ENCODE measurements at regions not wholly inside any gene's neighbourhood (a gene's known extent, or its start where the extent isn't known, plus 50 kb on each side); places are given as distances from the start of the nearest gene placed in this dataset.

DNA sequence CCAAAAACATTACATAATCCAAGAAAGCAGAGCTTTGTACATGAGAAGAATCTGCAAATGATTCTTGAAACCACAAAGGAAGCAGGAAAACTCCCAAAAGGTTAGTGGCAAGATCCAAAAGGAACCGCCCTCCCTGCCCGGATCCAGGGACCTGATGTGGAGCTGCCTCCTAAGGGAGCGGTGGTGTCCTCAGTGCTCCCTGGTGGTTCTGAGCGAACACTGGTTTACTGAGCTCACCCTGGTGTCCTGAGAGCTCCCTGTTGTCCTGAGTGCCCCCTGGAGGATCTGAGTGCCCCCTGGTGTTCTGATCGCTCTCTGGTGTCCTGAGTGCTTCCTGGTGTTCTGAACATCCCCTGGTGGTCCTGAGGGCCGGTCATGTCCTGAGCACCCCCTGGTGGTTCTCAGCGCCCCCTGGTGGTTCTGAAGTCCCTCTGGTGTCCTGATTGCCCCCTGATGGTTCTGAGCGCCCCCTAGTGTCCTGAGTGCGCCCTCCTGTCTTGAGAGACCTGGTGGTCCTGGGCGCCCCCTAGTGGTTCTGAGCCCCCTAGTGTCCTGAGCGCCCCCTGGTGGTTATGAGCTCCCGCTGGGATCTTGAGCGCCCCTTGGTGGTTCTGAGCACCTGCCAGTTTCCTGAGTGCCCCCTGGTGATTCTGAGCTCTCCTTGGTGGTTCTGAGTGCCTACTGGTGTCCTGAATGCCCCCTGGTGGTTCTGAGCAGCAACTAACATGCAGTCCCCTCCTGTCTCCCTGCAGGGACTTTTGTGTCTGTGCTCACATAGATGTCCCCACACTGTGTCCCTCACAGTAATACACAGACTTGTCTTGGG lies 891.1 kb downstream of the TMEM121 start:
- H3K27me3 Mint-ChIP-seq: peaks cover 16% of the 10 kb centered on the region
- Histone ChIP-seq H3K36me3 (replicated peaks in 1 of 2; ENCODE audit: control extremely low read depth in 1 of 2, control insufficient read depth in 1 of 2, extremely low read depth in 1 of 2, insufficient read depth in 2 of 2, low read length in 1 of 2) (no peaks in the 10 kb centered on the region), H3K27me3 (replicated peaks in 1 of 4; ENCODE audit: control extremely low read depth in 1 of 4, control insufficient read depth in 3 of 4, insufficient read depth in 4 of 4, low read length in 3 of 4) (peaks cover 0 to 2% (median 0%) of the 10 kb centered on the region in 4 experiments), H3K4me3 (ENCODE audit: control extremely low read depth in 1 of 5, extremely low read depth in 1 of 5, insufficient read depth in 1 of 5, low read depth in 2 of 5, low read length in 4 of 5) (no peak overlapping the region), H3K79me2 (ENCODE audit: control insufficient read depth, insufficient read depth, low read length) (no peaks in the 10 kb centered on the region), H3K4me2 (replicated peaks; ENCODE audit: low read depth, low read length, poor library complexity, severe bottlenecking) (no peak overlapping the region), H3K27ac (ENCODE audit: low read length in 2 of 2) (no peak overlapping the region), H3K9ac (ENCODE audit: low read length) (no peak overlapping the region), H3K4me1 (ENCODE audit: control insufficient read depth in 2 of 2, insufficient read depth in 2 of 2, low read length in 2 of 2) (no peaks in the 10 kb centered on the region), H4K20me1 (ENCODE audit: control insufficient read depth, insufficient read depth, low read length, poor library complexity, severe bottlenecking) (no peaks in the 10 kb centered on the region), H2AFZ (ENCODE audit: insufficient read depth, low read depth, low read length, poor library complexity, severe bottlenecking) (peak overlapping the region; percentile 9), H3K9me3 (ENCODE audit: control extremely low read depth in 1 of 3, control insufficient read depth in 2 of 3, insufficient read depth in 1 of 3, low read length in 2 of 3) (peaks cover 0 to 8% (median 4%) of the 10 kb centered on the region in 3 donors)
- WGBS (ENCODE audit: insufficient coverage): 61% methylated on average over 12 of the region's 13 CpGs
- no peak for TF ChIP-seq EZH2 (IDR thresholded peaks at IDR 0.05; ENCODE audit: borderline replicate concordance, insufficient read depth, low read depth, low read length, poor library complexity, severe bottlenecking)
- TF ChIP-seq, protein P1, sequence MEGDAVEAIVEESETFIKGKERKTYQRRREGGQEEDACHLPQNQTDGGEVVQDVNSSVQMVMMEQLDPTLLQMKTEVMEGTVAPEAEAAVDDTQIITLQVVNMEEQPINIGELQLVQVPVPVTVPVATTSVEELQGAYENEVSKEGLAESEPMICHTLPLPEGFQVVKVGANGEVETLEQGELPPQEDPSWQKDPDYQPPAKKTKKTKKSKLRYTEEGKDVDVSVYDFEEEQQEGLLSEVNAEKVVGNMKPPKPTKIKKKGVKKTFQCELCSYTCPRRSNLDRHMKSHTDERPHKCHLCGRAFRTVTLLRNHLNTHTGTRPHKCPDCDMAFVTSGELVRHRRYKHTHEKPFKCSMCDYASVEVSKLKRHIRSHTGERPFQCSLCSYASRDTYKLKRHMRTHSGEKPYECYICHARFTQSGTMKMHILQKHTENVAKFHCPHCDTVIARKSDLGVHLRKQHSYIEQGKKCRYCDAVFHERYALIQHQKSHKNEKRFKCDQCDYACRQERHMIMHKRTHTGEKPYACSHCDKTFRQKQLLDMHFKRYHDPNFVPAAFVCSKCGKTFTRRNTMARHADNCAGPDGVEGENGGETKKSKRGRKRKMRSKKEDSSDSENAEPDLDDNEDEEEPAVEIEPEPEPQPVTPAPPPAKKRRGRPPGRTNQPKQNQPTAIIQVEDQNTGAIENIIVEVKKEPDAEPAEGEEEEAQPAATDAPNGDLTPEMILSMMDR (IDR thresholded peaks at IDR 0.05): peak; percentile 91
- ATAC-seq (ENCODE audit: low read depth): peak; percentile 73
- peak; percentile 89 for DNase-seq
- no peaks in the 10 kb centered on the region for H3K9me3 Mint-ChIP-seq (ENCODE audit: insufficient read depth)
- intact Hi-C loops (cut with micrococcal nuclease): loop anchor here (10.0 kb wide), 1 partner anchor 883 kb away; no protein-coding TSS in a partner anchor
- H3K4me1 Mint-ChIP-seq: no peaks in the 10 kb centered on the region
- ChIA-PET POLR2A (no interaction called here), CTCF (interaction anchor here (0.8 to 3.0 kb wide), 21 partner anchors 7 to 884 kb away, joined by 3 to 21 read pairs (median 5); no protein-coding TSS in a partner anchor)
- H3K27ac Mint-ChIP-seq: peak overlapping the region; percentile 61
- no peak overlapping the region for H3K4me3 Mint-ChIP-seq

GRCh38 chr14:106419376-106419965 lies 893.1 kb downstream of the TMEM121 start:
- H3K27me3 Mint-ChIP-seq: peaks cover 33% of the 10 kb centered on the region
- Histone ChIP-seq H3K4me3 (ENCODE audit: control extremely low read depth in 1 of 5, extremely low read depth in 1 of 5, insufficient read depth in 1 of 5, low read depth in 2 of 5, low read length in 4 of 5) (no peak overlapping the region), H3K36me3 (replicated peaks in 1 of 2; ENCODE audit: control extremely low read depth in 1 of 2, control insufficient read depth in 1 of 2, extremely low read depth in 1 of 2, insufficient read depth in 2 of 2, low read length in 1 of 2) (no peaks in the 10 kb centered on the region), H3K9ac (ENCODE audit: low read length) (no peak overlapping the region), H4K20me1 (ENCODE audit: control insufficient read depth, insufficient read depth, low read length, poor library complexity, severe bottlenecking) (no peaks in the 10 kb centered on the region), H3K4me1 (ENCODE audit: control insufficient read depth in 2 of 2, insufficient read depth in 2 of 2, low read length in 2 of 2) (no peaks in the 10 kb centered on the region), H3K27me3 (replicated peaks in 1 of 4; ENCODE audit: control extremely low read depth in 1 of 4, control insufficient read depth in 3 of 4, insufficient read depth in 4 of 4, low read length in 3 of 4) (peaks cover 0 to 2% (median 1%) of the 10 kb centered on the region in 4 experiments), H3K4me2 (replicated peaks; ENCODE audit: low read depth, low read length, poor library complexity, severe bottlenecking) (no peak overlapping the region), H2AFZ (ENCODE audit: insufficient read depth, low read depth, low read length, poor library complexity, severe bottlenecking) (no peak overlapping the region), H3K9me3 (ENCODE audit: control extremely low read depth in 1 of 3, control insufficient read depth in 2 of 3, insufficient read depth in 1 of 3, low read length in 2 of 3) (peaks cover 0 to 8% (median 4%) of the 10 kb centered on the region in 3 donors), H3K79me2 (ENCODE audit: control insufficient read depth, insufficient read depth, low read length) (no peaks in the 10 kb centered on the region), H3K27ac (ENCODE audit: low read length in 2 of 2) (no peak overlapping the region)
- ChIA-PET POLR2A (no interaction called here), CTCF (interaction anchor here (0.6 to 4.1 kb wide), 6 partner anchors 18 to 1049 kb away, joined by 3 to 23 read pairs (median 4); no protein-coding TSS in a partner anchor)
- no peak overlapping the region for H3K27ac Mint-ChIP-seq
- no peak for ATAC-seq (ENCODE audit: low read depth)
- H3K9me3 Mint-ChIP-seq (ENCODE audit: insufficient read depth): no peaks in the 10 kb centered on the region
- intact Hi-C loops (cut with micrococcal nuclease): loop anchor here (10.0 kb wide), 1 partner anchor 885 kb away; no protein-coding TSS in a partner anchor
- TF ChIP-seq EZH2 (IDR thresholded peaks at IDR 0.05; ENCODE audit: borderline replicate concordance, insufficient read depth, low read depth, low read length, poor library complexity, severe bottlenecking): no peak
- TF ChIP-seq, protein P1 (IDR thresholded peaks at IDR 0.05): no peak
- no peak for DNase-seq
- no peak overlapping the region for H3K4me3 Mint-ChIP-seq
- no peaks in the 10 kb centered on the region for H3K4me1 Mint-ChIP-seq
- WGBS (ENCODE audit: insufficient coverage): no CpG with 5 or more reads among the region's 5 CpGs
